ENCODE measurements at regions not wholly inside any gene's neighbourhood (a gene's known extent, or its start where the extent isn't known, plus 50 kb on each side); places are given as distances from the start of the nearest gene placed in this dataset.

DNA sequence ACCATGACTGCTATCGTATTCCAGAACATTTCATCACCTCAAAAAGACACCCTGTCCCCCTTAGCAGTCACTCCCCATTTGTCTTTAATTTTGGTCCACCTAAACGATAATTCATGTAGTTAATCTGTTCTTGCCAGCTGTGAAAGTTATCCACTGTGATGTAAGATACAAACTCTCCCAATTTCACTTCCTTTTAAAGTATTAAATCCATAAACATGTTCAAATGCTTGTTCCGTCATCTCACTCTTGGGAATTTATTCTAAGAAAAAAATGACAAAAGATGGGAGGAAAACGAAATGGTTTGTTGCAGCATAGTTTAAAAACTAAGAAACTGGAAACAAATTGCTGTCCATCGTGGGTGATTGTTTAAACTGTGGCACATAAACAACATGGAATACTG is 53.7 kb upstream of the IRF2 start:
- no peak for DNase-seq (ENCODE audit: low read depth)

DNA sequence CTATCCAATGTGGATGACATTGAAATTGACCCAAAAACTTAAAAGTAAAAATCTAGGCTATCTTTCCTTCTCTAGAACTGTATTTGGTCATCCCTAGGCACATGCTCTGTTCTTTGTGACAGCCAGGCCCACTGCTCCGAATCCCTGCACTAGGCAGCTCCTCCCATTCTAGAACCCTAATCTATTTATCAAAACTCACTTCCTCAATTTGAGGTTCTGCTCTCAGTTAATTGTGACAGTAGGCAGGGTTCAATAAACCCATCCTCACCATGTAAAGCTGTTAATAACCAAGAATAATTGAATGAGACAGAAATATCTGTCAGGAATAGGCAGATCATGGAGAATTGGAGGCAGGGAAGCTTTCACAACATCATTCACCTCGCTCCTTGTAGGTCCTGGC is 51.9 kb upstream of the IRF2 start:
- DNase-seq (ENCODE audit: low read depth), result no peak

Measured in stimulated activated CD8-positive, alpha-beta memory T cell treated with anti-CD3 and anti-CD28 coated beads, Interleukin-12 subunit alpha, Interleukin-12 subunit beta, amount 100 ng/mL, for 4 hours (primary cell).